Prostate gland (tissue), 2 donors: ENCODE measurements at regions not wholly inside any gene's neighbourhood (a gene's known extent, or its start where the extent isn't known, plus 50 kb on each side); places are given as distances from the start of the nearest gene placed in this dataset.

Source experiments
- CTCF ChIP-seq, 4 experiments: fragments of 200-600 bp in 2 of 4; fragments of 450-650 bp in 2 of 4; sonication (generic) in 2 of 4; IDR thresholded peaks; 1 replicate in 3 of 4; 2 replicates in 1 of 4; pipeline ENCODE4 v1.5.1; 2016 to 2019; ENCODE audit warnings: antibody characterized with exemption in 4 of 4, mild to moderate bottlenecking in 2 of 4, moderate library complexity in 2 of 4
- POLR2A ChIP-seq: fragments of 450-650 bp; IDR thresholded peaks from one replicate; pipeline ENCODE4 v1.6.1; 2016; ENCODE audit warnings: antibody characterized with exemption, mild to moderate bottlenecking
- POLR2AphosphoS5 ChIP-seq: sonication (generic); formaldehyde crosslinking; IDR thresholded peaks from one replicate; pipeline ENCODE4 v1.6.1; 2017; ENCODE audit warnings: antibody characterized with exemption

- TF ChIP-seq CTCF (IDR thresholded peaks at IDR 0.05): no peak
- TF ChIP-seq POLR2A: no peak
- TF ChIP-seq POLR2AphosphoS5: no peak
Measured at GRCh38 chr9:16157216-16157615, 604.4 kb downstream of the CCDC171 start.
